Loucy (cell line): ENCODE measurements at regions not wholly inside any gene's neighbourhood (a gene's known extent, or its start where the extent isn't known, plus 50 kb on each side); places are given as distances from the start of the nearest gene placed in this dataset.

Source experiments
- CTCF ChIP-seq: fragments of 200-600 bp; sonication (generic); conservative IDR thresholded peaks from 2 replicates; pipeline ENCODE4 v1.5.1; 2014; ENCODE audit warnings: mild to moderate bottlenecking, antibody characterized with exemption, low read length
- EZH2phosphoT487 ChIP-seq: fragments of 200-600 bp; IDR thresholded peaks from 2 replicates; pipeline ENCODE4 v1.6.1; 2018; ENCODE audit warnings: antibody characterized with exemption, mild to moderate bottlenecking, moderate library complexity, borderline replicate concordance

GRCh38 chr7:13577566-13578145 is 411.8 kb downstream of the ETV1 start:
- no peak for TF ChIP-seq CTCF
- no peak for TF ChIP-seq EZH2phosphoT487
